Medulla oblongata (tissue), 1 donor: ENCODE measurements at regions not wholly inside any gene's neighbourhood (a gene's known extent, or its start where the extent isn't known, plus 50 kb on each side); places are given as distances from the start of the nearest gene placed in this dataset.
"Not testable (repeated sequence)": the region's sequence is repeated elsewhere in the genome, so short reads cannot be mapped to it uniquely, and the experiment has no call there.

Experiments used
- DNase-seq: peaks from one replicate; pipeline ENCODE4 v3.0.0-alpha.2; 2015; ENCODE audit errors: extremely low spot score

GRCh38 chr4:27358269-27358668 lies 497.6 kb downstream of the STIM2 start:
- no peak for DNase-seq

- no peak for DNase-seq
Measured at GRCh38 chr4:27360131-27360530, 499.5 kb downstream of the STIM2 start.

DNA sequence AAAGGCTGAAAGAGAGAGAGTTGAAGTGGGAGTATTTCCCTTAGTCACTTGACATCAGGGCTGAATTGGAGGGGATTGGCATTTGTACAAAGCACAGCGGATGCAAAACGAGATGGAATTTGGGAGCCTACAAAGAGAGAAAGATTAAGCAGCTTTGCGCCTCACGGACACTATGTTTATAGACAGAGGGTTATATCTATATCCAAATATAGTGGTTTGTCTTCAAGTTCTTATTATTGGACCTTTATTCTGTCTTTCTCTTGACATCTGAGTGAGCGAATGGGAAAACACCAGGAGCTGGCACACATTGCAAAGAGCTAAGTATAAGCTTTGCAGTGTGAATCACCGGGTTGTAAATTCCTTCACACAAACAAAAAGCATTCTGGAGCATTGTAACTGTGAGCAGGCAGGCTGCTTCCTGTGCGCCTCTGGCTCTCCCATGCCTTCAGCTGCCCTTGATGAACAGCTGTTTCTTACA lies 500.2 kb downstream of the STIM2 start:
- peak; percentile 21 for DNase-seq

DNA sequence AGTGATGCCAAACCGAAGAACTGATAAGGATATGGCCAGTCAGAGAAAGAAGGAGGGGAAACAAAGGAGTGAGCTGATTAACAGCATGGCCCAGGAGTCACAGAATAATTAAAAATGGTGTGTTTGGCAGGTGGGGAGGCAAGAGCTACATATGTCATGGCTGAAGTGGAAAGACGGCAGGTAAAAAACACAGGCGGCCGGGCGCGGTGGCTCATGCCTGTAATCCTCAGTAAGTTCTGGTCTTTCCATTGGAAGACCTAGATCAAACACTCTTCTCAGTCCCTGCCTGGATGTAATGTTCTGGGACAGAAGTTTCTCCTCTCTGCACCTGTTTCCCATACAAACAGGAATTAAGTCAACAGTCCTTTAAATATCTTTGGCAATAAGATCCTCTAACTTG lies 503.9 kb downstream of the STIM2 start:
- DNase-seq, result no peak

- no peak for DNase-seq
Measured at GRCh38 chr4:27366104-27366823, 505.6 kb downstream of the STIM2 start.

DNA sequence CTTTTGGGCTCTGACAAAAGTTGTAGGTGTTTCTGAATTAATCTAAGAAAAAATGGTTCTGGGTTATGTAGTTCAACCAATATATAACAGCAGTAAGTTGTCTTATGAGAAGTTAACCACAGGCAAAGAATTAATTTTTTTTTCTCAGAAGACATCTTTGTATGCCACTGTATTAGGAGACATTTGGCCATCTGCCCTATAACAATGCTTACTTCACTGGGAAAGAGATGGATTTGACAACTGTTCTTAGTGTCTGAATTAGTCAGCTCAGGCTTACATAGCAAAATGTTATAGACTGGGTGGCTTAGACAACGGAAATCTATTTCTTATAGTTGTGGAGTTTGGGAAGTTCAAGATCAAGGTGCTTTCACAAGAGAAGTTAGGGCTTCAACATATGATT lies 508.1 kb downstream of the STIM2 start:
- DNase-seq, result no peak

DNA sequence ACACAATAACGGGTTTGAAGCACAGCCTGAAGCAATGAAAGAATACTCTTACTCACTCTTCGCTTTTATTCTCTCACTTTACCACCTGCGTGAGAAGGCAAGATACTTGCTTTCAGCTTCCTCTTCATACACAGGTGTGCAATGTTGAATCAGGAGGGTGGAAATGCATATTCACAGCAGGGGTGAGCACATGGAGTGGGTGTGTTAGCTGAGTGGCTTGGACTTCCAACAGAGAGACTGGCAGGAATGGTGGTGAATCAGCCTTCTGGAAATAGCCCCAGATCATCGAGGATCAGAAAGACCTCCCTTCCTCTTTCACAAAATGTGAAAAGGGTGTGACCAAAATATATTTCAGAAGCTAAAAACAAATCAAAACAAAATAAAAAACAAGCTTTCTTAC lies 521.2 kb downstream of the STIM2 start:
- no peak for DNase-seq

DNA sequence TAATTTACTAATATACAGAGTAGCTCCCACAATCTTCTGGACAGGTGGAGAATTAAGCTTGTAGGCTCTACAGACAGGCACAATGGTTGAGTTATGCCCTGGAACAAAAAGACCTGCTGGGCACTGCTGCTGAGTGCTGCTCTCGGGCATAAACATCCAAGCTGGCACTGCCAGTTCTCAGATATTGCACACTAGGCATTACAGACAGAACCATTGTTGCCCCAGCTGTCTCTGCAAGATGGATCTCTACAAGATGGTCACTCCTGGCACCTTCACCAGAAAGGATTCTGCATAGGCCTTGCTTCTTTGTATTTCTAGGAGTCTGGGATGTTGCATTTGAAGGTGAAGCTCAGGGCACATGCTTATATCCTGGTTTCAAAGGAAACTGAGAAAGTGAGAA lies 527.1 kb downstream of the STIM2 start:
- peak; percentile 44 for DNase-seq

- no peak for DNase-seq
Measured at GRCh38 chr4:27397886-27398285, 537.2 kb downstream of the STIM2 start.

- DNase-seq, result no peak
Measured at GRCh38 chr4:27398631-27399310, 538.1 kb downstream of the STIM2 start.

DNA sequence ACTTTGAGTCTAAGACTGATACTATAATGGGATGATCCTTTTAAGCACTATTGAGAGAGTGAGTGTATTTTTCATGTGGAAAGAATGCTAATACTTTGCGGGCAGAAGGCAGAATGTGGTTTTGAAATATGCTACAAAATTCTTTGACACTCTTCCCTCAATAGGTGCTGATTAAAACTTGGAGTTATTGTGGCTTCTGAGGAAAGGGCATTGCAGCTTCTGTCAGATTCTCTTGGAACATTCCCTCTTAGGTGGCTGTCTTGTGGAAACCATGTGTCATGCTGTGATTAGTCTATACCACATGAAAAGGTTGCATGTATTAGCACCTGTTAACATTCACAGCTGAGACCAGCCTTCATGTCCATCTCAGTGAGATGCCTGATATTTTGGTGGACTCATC lies 547.0 kb downstream of the STIM2 start:
- no peak for DNase-seq

DNA sequence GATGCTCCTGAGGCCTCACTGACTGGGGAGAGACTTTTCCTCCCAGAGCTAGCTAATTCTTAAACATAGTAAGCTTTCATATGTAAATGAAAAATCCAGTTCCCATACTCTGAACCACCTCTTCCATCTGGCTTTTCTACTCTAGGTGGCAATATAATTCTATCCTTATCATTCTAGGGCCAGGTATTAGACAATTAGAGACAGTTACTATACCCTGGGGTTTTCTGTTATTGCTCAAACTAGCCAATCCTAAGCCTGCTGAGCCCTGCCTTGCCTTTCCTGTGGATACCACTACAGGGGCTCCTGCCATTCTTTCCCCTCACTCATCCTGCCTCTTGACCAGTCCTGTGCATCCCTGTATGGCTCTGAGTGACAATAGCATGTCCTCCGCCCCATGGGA lies 552.0 kb downstream of the STIM2 start:
- no peak for DNase-seq

DNA sequence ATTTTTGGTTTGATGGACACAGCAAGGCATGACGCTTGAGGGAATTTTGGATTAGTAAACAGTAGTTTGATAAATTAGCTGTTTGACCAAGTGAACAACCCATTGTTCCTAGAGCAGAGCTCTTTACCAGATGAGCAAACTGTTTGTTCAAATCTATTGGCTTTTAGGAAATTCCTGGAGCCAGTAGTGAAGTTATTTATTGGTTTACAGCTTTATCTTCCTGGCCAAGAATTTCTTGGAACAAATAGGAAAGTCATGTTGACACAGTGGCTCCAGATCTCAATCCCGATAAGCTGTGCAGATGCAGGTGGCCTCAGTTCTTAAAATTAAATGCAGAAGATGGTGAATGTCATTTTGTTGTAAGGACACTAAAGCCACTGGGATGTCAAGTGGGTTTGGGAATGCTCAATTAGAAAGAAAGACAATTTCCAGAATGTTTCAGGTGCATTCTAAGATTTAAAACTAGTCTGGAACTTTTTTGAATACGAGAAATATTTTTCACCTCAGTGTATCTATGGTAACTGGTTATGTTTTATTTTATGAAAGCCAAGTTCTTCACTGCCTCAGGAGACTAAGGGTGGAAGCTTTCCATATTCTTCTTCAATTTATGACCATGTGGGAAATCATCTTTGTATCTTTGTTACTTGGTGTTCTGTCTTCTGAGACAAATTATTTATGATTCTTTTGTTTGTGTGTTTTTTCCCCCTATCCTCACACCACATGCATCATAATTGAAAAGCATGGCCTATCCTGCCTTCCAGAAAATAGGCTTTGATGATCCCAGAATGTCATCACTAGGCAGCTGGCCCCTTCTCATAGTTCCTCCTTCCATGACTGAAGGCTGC lies 554.5 kb downstream of the STIM2 start:
- no peak for DNase-seq

GRCh38 chr4:27428661-27429060 lies 568.0 kb downstream of the STIM2 start:
- no peak for DNase-seq

- DNase-seq, result no peak
Measured at GRCh38 chr4:27429364-27429871, 568.8 kb downstream of the STIM2 start.

DNA sequence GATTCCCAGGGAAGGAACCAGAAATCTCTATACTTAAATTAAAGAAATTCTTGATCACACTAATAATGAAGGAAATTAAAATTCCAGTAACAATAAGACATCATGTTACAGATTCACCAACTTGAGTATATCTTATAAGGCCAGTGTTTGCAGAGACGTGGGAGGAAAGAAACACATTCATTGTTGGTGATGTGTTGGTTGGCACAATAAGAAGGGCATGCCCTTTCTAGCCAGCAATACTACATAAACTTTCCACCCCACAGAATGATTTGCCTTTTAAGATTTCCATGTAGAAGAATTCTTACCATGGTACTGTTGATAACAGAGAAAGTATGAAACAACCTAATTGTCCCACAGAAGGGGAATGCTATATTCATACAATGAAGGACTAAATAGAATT lies 581.5 kb downstream of the STIM2 start:
- no peak for DNase-seq

DNA sequence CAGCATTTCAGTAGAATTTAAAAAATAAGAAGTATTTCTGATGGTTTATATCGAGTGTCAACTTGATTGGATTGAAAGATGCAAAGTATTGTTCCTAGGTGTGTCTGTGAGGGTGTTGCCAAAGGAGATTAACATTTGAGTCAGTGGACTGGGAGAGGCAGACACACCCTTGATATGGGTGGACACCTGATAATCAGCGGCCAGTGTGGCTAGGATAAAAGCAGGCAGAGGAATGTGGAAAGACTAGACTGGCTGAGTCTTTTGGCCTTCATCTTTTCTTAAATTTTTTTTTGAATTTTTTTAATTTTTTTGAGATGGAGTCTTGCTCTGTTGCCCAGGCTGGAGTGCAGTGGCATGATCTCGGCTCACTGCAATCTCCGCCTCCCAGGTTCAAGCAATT lies 582.0 kb downstream of the STIM2 start:
- not testable (repeated sequence) for DNase-seq

DNA sequence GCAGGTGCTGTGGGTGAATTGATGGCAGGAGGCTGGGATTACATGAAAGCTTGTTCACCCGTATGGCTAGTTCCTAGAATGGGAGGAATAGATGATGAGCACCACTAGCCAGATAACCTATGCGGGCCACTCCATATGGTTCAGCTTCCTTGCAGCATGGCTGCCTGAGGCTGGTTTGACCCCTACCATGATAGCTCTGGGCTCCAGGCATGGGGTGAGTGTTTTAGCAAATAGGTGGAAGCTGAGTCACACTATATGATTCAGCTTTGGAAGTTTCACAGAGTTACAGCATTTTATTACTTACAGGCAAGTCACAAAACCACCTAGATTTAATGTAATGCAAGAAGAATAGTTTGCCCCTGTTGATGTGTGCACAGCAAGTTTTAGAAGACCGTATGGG lies 603.2 kb downstream of the STIM2 start:
- no peak for DNase-seq

- no peak for DNase-seq
Measured at GRCh38 chr4:27467351-27467750, 606.7 kb downstream of the STIM2 start.

DNA sequence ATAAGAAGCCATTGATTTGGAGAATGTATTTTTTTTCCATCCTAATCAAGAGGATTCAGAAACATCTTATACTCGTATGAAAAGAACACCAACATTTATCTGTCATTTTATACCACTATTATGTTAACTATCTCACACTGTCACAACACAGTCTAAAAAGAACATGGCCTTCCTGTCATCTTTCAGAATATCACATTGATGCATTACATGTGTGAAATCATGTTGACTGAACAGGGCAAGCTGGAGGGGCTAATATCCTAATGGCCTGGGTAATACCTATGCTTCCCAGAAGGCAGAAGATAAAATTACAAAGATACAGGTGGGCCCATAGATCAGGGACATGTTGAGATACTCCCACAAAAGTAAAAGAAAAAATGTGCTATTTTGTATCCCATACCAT lies 611.7 kb downstream of the STIM2 start:
- no peak for DNase-seq

DNA sequence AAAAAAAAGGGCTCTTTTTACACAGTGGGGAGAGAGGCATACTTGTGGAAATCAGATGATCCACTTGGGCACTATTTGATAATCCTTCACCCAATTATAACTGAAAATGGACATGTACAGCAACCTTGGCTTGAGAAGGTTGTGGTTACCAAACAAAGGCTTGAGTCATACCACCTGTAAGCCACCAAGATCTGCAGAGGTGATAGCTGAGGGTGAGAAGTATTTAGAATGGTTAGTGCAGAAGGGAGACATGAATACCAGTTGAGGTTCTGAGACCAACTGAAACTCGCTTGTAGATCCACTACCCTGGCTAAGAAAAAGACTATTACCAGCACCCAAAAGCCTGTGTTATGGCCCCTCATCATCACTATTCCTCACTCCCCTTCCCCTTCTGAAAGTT lies 614.0 kb downstream of the STIM2 start:
- DNase-seq, result no peak

DNA sequence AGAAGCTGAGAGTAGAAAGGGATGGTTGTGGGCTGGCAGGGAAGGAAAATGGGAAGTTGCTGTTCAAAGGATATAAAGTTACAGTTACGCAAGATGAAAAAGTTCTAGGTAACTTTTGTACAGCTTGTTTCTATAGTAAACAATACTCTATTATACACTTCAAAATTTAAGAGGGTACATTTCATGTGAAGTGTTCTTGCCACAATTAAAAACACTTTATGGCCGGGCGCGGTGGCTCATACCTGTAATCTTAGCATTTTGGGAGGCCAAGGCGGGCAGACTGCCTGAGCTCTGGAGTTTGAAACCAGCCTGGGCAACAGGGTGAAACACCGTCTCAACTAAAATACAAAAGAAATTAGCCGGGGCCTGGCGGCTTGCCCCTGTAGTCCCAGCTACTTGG lies 623.6 kb downstream of the STIM2 start:
- no peak for DNase-seq
